ENCODE measurements at regions not wholly inside any gene's neighbourhood (a gene's known extent, or its start where the extent isn't known, plus 50 kb on each side); places are given as distances from the start of the nearest gene placed in this dataset.
"Not testable (repeated sequence)": the region's sequence is repeated elsewhere in the genome, so short reads cannot be mapped to it uniquely, and the experiment has no call there.

GRCh38 chr13:109979676-109980075 lies 193.3 kb upstream of the IRS2 start:
- TF ChIP-seq CTCF, POLR2AphosphoS5, POLR2A (IDR thresholded peaks at IDR 0.05): not testable (repeated sequence)
